GM12878 (cell line): ENCODE measurements at regions not wholly inside any gene's neighbourhood (a gene's known extent, or its start where the extent isn't known, plus 50 kb on each side); places are given as distances from the start of the nearest gene placed in this dataset.

Experiments used
- ATAC-seq: fragments of 200-7000 bp; cut with Tn5 transposase; 3 replicates; pipeline ENCODE4 v1.9.1; 2020; ENCODE audit warnings: mild to moderate bottlenecking, moderate library complexity
- BruUV-seq: library from RNA; stranded (reverse); fragments of 400-500 nt; replicated peaks from 2 replicates; lab custom pipeline; 2021; lab: Mats Ljungman, UMichigan
- CTCF ChIA-PET: fragments of 300-600 bp; sonication (Branson Sonifier 250); formaldehyde crosslinking; extraction: SDS; loops from one replicate; lab custom pipeline; 2021; ENCODE audit warnings: inconsistent platforms; lab: Yijun Ruan, JAX
- POLR2A ChIA-PET: fragments of 350-600 bp; formaldehyde crosslinking; extraction: SDS; loops from one replicate; lab custom pipeline; 2021; ENCODE audit warnings: inconsistent platforms; lab: Charles Lee
- RAD21 ChIA-PET: fragments of 300-600 bp; sonication (Branson Sonifier 250); formaldehyde crosslinking; loops from one replicate; lab custom pipeline; 2023; ENCODE audit warnings: antibody characterized with exemption; ENCODE audit not compliant: unreplicated experiment; lab: Charles Lee
- SMC1A ChIA-PET: fragments of 300-600 bp; sonication (Branson Sonifier 250); formaldehyde crosslinking; loops from one replicate; lab custom pipeline; 2023; ENCODE audit not compliant: unreplicated experiment, uncharacterized antibody; lab: Charles Lee
- DNase-seq: peaks from one replicate; pipeline ENCODE4 v3.0.0-alpha.2; 2011; ENCODE audit warnings: low read depth, low spot score
- FAIRE-seq: peaks from 3 replicates; lab custom pipeline; 2011; peaks lifted over from hg19 to GRCh38; lab: Jason Lieb, UNC
- H2AFZ ChIP-seq: 2 replicates; pipeline ENCODE4 v1.6.0; 2011; ENCODE audit warnings: low read depth, low read length, control low read depth; ENCODE audit not compliant: control insufficient read depth
- H3K27ac ChIP-seq: 2 replicates; pipeline ENCODE4 v1.5.1; 2011; ENCODE audit warnings: control low read depth; ENCODE audit not compliant: control insufficient read depth, insufficient read depth
- H3K27me3 ChIP-seq, 2 experiments: replicated peaks in 1 of 2; 2 replicates each; pipeline versions ENCODE4 v1.6.0 to v1.6.1; 2011; ENCODE audit warnings: low read length in 1 of 2; ENCODE audit not compliant: control insufficient read depth in 2 of 2, insufficient read depth in 2 of 2
- H3K36me3 ChIP-seq, 2 experiments: 2 replicates each; pipeline ENCODE4 v1.5.1; 2011; ENCODE audit warnings: low read length in 1 of 2; ENCODE audit not compliant: control insufficient read depth in 2 of 2, insufficient read depth in 2 of 2
- H3K4me1 ChIP-seq: 2 replicates; pipeline ENCODE4 v1.6.1; 2011; ENCODE audit warnings: mild to moderate bottlenecking, low read length, moderate library complexity, mixed read lengths; ENCODE audit not compliant: control insufficient read depth, insufficient read depth
- H3K4me2 ChIP-seq: 2 replicates; pipeline ENCODE4 v1.6.0; 2011; ENCODE audit warnings: control low read depth; ENCODE audit not compliant: control insufficient read depth, insufficient read depth
- H3K4me3 ChIP-seq: fragments of 200-600 bp; sonication (generic); 2 replicates; pipeline ENCODE4 v1.5.1; 2016
- H3K79me2 ChIP-seq: 2 replicates; pipeline ENCODE4 v1.6.0; 2011; ENCODE audit warnings: low read length; ENCODE audit not compliant: control insufficient read depth, insufficient read depth
- H3K9ac ChIP-seq: 2 replicates; pipeline ENCODE4 v1.8.0; 2011; ENCODE audit warnings: low read length, control low read depth, mixed read lengths; ENCODE audit not compliant: control insufficient read depth, insufficient read depth
- H3K9me3 ChIP-seq: replicated peaks from 3 replicates; pipeline ENCODE4 v1.5.1; 2011; ENCODE audit warnings: mild to moderate bottlenecking, low read length; ENCODE audit not compliant: control insufficient read depth, insufficient read depth
- H4K20me1 ChIP-seq: 2 replicates; pipeline ENCODE4 v1.6.0; 2011; ENCODE audit not compliant: control insufficient read depth, insufficient read depth
- BACH1 ChIP-seq: fragments of 450-650 bp; IDR thresholded peaks from 2 replicates; pipeline ENCODE4 v1.6.1; 2017; ENCODE audit warnings: mild to moderate bottlenecking, borderline replicate concordance
- FOXM1 ChIP-seq: IDR thresholded peaks from 2 replicates; pipeline ENCODE4 v1.6.1; 2012; ENCODE audit warnings: low read depth, mild to moderate bottlenecking, inconsistent platforms, low read length, moderate library complexity
- IKZF1 ChIP-seq: fragments of 450-650 bp; conservative IDR thresholded peaks from 2 replicates; pipeline ENCODE4 v1.6.1; 2017; ENCODE audit warnings: antibody characterized with exemption, mild to moderate bottlenecking
- IRF5 ChIP-seq: fragments of 450-650 bp; IDR thresholded peaks from 2 replicates; pipeline ENCODE4 v1.6.1; 2017; ENCODE audit warnings: borderline replicate concordance
- KDM1A ChIP-seq: fragments of 200-600 bp; sonication (generic); IDR thresholded peaks from 2 replicates; pipeline ENCODE4 v1.6.1; 2016; ENCODE audit warnings: borderline replicate concordance
- LARP7 ChIP-seq: fragments of 450-650 bp; IDR thresholded peaks from 2 replicates; pipeline ENCODE4 v1.6.1; 2017; ENCODE audit warnings: mild to moderate bottlenecking
- MEF2B ChIP-seq: fragments of 450-650 bp; IDR thresholded peaks from 2 replicates; pipeline ENCODE4 v1.6.1; 2018; ENCODE audit warnings: mild to moderate bottlenecking, moderate library complexity; ENCODE audit not compliant: partially characterized antibody, poor library complexity, severe bottlenecking
- PAX5 ChIP-seq: IDR thresholded peaks from 2 replicates; pipeline ENCODE4 v1.6.1; 2011; ENCODE audit warnings: low read depth, low read length, borderline replicate concordance
- PRDM15 ChIP-seq: fragments of 450-650 bp; formaldehyde crosslinking; IDR thresholded peaks from 2 replicates; pipeline ENCODE4 v1.4.0; 2020; ENCODE audit warnings: mild to moderate bottlenecking, moderate library complexity
- RAD51 ChIP-seq: fragments of 450-650 bp; IDR thresholded peaks from 2 replicates; pipeline ENCODE4 v1.6.1; 2016; ENCODE audit warnings: moderate library complexity, mild to moderate bottlenecking, inconsistent platforms
- SMARCA5 ChIP-seq: fragments of 450-650 bp; IDR thresholded peaks from 2 replicates; pipeline ENCODE4 v1.6.1; 2017; ENCODE audit warnings: mild to moderate bottlenecking
- SP1 ChIP-seq: IDR thresholded peaks from one replicate; pipeline ENCODE4 v1.6.1; 2011; ENCODE audit warnings: low read depth, low read length
- TBL1XR1 ChIP-seq: IDR thresholded peaks from 2 replicates; pipeline ENCODE4 v1.6.1; 2012; ENCODE audit warnings: low read depth, low read length, improper control_type of control experiment
- YBX1 ChIP-seq: fragments of 450-650 bp; IDR thresholded peaks from 2 replicates; pipeline ENCODE4 v1.6.1; 2016; ENCODE audit warnings: antibody characterized with exemption
- ZBED1 ChIP-seq: IDR thresholded peaks from 2 replicates; pipeline ENCODE4 v1.6.1; 2016; ENCODE audit warnings: borderline replicate concordance
- ZBTB11 ChIP-seq: fragments of 450-650 bp; formaldehyde crosslinking; IDR thresholded peaks from 2 replicates; pipeline ENCODE4 v1.5.0; 2022; ENCODE audit warnings: mild to moderate bottlenecking, missing genetic modification characterization
- ZZZ3 ChIP-seq: IDR thresholded peaks from 2 replicates; pipeline ENCODE4 v1.6.1; 2011; ENCODE audit warnings: low read depth; ENCODE audit not compliant: control insufficient read depth, insufficient read length
- WGBS: methylation state at CpG from one replicate; pipeline ENCODE4 v1.1.6; 2016; ENCODE audit warnings: low lambda C conversion rate; ENCODE audit not compliant: insufficient replicate concordance, insufficient coverage; ENCODE audit errors: missing lambda C conversion rate; 5-methylcytosine and 5-hydroxymethylcytosine counted together
- in situ Hi-C: fragments of 300-500 bp; cut with MboI; formaldehyde crosslinking; loops from 9 replicates; pipeline ENCODE4 v1.14.3; 2018; ENCODE audit warnings: mixed read lengths
- intact Hi-C: fragments of 100-400 bp; cut with micrococcal nuclease; formaldehyde crosslinking; loops from one replicate; pipeline ENCODE4 v1.14.2; 2022; ENCODE audit not compliant: unreplicated experiment

GRCh38 chr9:13049223-13049622 is 230.3 kb downstream of the MPDZ start:
- H3K9me3 ChIP-seq = no peaks in the 10 kb centered on the region
- no peak for TF ChIP-seq KDM1A
- TF ChIP-seq MEF2B = no peak
- TF ChIP-seq ZBED1 = no peak
- TF ChIP-seq ZBTB11 (CRISPR knock-in tag) = no peak
- no peak for TF ChIP-seq SP1
- no peak for TF ChIP-seq LARP7
- no peak for TF ChIP-seq RAD51
- TF ChIP-seq YBX1 = no peak
- TF ChIP-seq PAX5 = no peak
- no peak for TF ChIP-seq SMARCA5
- no peak for TF ChIP-seq IKZF1
- TF ChIP-seq TBL1XR1 = no peak
- TF ChIP-seq ZZZ3 = no peak
- TF ChIP-seq PRDM15 (CRISPR knock-in tag) = no peak
- TF ChIP-seq IRF5 = no peak
- no peak for TF ChIP-seq BACH1
- no peak for TF ChIP-seq FOXM1
- CTCF ChIA-PET = interaction anchor here (1.4 kb wide), 1 partner anchor 41 kb away, joined by 7 read pairs; no protein-coding TSS in a partner anchor

More at GRCh38 chr9:13049223-13049622, 230.3 kb downstream of the MPDZ start:
- H3K4me2 ChIP-seq = no peak overlapping the region
- in situ Hi-C loops (no loop called here), intact Hi-C loops (no loop called here)
- H3K9ac ChIP-seq = no peak overlapping the region
- 10% methylated on average over 7 of the region's 7 CpGs for WGBS
- H3K79me2 ChIP-seq = no peaks in the 10 kb centered on the region
- no peaks in the 10 kb centered on the region for H3K36me3 ChIP-seq
- ChIA-PET SMC1A (no interaction called here), RAD21 (no interaction called here), POLR2A (no interaction called here)
- no TSS peak for BruUV-seq
- H3K4me3 ChIP-seq = no peak overlapping the region
- FAIRE-seq (no peak), ATAC-seq (no peak), DNase-seq (no peak)
- H2AFZ ChIP-seq = no peak overlapping the region
- no peak overlapping the region for H3K27ac ChIP-seq
- H3K4me1 ChIP-seq = no peaks in the 10 kb centered on the region
- H3K27me3 ChIP-seq = no peaks in the 10 kb centered on the region
- no peaks in the 10 kb centered on the region for H4K20me1 ChIP-seq
